ENCODE measurements at regions not wholly inside any gene's neighbourhood (a gene's known extent, or its start where the extent isn't known, plus 50 kb on each side); places are given as distances from the start of the nearest gene placed in this dataset.

- no peak for TF ChIP-seq CTCF (conservative IDR thresholded peaks at IDR 0.05; ENCODE audit: control insufficient read depth, insufficient read depth, low read depth, low read length)
- H3K4me3 ChIP-seq (ENCODE audit: control insufficient read depth, low read depth, low read length): no peak overlapping the region
- peak; percentile 15 for DNase-seq (ENCODE audit: low read depth)
These were observed 924.0 kb downstream of the EFNB2 start for GRCh38 chr13:105611424-105611823.

GRCh38 chr13:105608104-105608503 lies 927.4 kb downstream of the EFNB2 start:
- DNase-seq (ENCODE audit: low read depth): no peak
- no peak overlapping the region for H3K4me3 ChIP-seq (ENCODE audit: control insufficient read depth, low read depth, low read length)
- no peak for TF ChIP-seq CTCF (conservative IDR thresholded peaks at IDR 0.05; ENCODE audit: control insufficient read depth, insufficient read depth, low read depth, low read length)

- no peak overlapping the region for H3K4me3 ChIP-seq (ENCODE audit: control insufficient read depth, low read depth, low read length)
- no peak for DNase-seq (ENCODE audit: low read depth)
- TF ChIP-seq CTCF (conservative IDR thresholded peaks at IDR 0.05; ENCODE audit: control insufficient read depth, insufficient read depth, low read depth, low read length): no peak
These were observed 928.0 kb downstream of the EFNB2 start for GRCh38 chr13:105607426-105607825.

- no peak overlapping the region for H3K4me3 ChIP-seq (ENCODE audit: control insufficient read depth, low read depth, low read length)
- no peak for DNase-seq (ENCODE audit: low read depth)
- no peak for TF ChIP-seq CTCF (conservative IDR thresholded peaks at IDR 0.05; ENCODE audit: control insufficient read depth, insufficient read depth, low read depth, low read length)
These were observed 928.4 kb downstream of the EFNB2 start for GRCh38 chr13:105607016-105607415.

GRCh38 chr13:105602956-105603670 lies 932.3 kb downstream of the EFNB2 start:
- H3K4me3 ChIP-seq (ENCODE audit: control insufficient read depth, low read depth, low read length): no peak overlapping the region
- no peak for DNase-seq (ENCODE audit: low read depth)
- TF ChIP-seq CTCF (conservative IDR thresholded peaks at IDR 0.05; ENCODE audit: control insufficient read depth, insufficient read depth, low read depth, low read length): no peak

GRCh38 chr13:105599477-105600037 lies 935.9 kb downstream of the EFNB2 start:
- TF ChIP-seq CTCF (conservative IDR thresholded peaks at IDR 0.05; ENCODE audit: control insufficient read depth, insufficient read depth, low read depth, low read length): no peak
- DNase-seq (ENCODE audit: low read depth): no peak
- H3K4me3 ChIP-seq (ENCODE audit: control insufficient read depth, low read depth, low read length): no peak overlapping the region
